IMR-90 (cell line): ENCODE measurements at regions not wholly inside any gene's neighbourhood (a gene's known extent, or its start where the extent isn't known, plus 50 kb on each side); places are given as distances from the start of the nearest gene placed in this dataset.

ENCODE experiments used
- CTCF ChIP-seq: conservative IDR thresholded peaks from 2 replicates; pipeline ENCODE4 v1.5.1; 2012; ENCODE audit warnings: mild to moderate bottlenecking, low read depth, low read length, improper control_type of control experiment
- POLR2A ChIP-seq: IDR thresholded peaks from 2 replicates; pipeline ENCODE4 v1.6.1; 2012; ENCODE audit warnings: mild to moderate bottlenecking, low read depth, low read length
- TF ChIP-seq, protein P1 (sequence below): fragments of 150-350 bp; IDR thresholded peaks from 2 replicates; pipeline ENCODE4 v1.6.1; 2016; ENCODE audit warnings: low read depth, mild to moderate bottlenecking, low read length, moderate library complexity, borderline replicate concordance

DNA sequence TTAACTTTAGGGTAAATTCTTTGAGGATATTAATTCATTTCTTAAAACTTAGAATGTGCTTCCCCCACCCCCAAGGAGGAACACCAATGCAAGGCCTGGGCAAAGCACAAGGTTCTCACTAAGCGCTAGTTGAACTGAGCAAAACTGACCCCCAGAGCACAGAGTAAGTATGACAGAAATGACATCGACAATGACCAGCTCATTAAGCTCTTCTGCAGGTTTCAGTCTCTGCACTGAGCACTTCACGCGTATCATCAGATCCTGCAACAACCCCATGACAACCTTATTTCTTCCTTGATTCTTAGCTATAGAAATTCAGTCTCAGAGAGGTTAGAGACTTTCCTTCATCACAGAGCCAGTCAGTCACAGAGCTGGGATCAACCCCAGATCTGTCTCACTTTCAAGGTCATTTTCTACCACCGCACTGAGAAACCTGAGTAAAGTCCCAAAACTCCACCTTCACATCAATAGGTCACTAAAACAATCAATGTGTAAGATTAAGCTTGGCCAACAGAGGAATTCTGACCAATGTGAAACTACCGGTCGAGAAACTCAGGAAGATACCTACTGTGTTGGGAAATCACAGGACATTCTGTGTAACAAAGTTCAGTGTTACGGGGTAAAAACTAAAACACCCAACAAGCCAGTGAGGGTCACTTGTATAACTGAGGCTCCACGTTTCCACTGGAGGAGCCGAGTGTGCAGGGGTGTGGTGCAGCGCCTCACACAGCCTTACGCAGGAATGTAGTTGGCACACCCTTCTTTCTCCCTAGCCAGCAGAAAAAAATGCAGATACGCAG is 129.0 kb upstream of the FOXQ1 start:
- TF ChIP-seq, protein P1, sequence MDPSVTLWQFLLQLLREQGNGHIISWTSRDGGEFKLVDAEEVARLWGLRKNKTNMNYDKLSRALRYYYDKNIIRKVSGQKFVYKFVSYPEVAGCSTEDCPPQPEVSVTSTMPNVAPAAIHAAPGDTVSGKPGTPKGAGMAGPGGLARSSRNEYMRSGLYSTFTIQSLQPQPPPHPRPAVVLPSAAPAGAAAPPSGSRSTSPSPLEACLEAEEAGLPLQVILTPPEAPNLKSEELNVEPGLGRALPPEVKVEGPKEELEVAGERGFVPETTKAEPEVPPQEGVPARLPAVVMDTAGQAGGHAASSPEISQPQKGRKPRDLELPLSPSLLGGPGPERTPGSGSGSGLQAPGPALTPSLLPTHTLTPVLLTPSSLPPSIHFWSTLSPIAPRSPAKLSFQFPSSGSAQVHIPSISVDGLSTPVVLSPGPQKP: no peak
- no peak for TF ChIP-seq CTCF
- no peak for TF ChIP-seq POLR2A
